HG03521 (cell line): ENCODE measurements at regions not wholly inside any gene's neighbourhood (a gene's known extent, or its start where the extent isn't known, plus 50 kb on each side); places are given as distances from the start of the nearest gene placed in this dataset.
"Not testable (repeated sequence)": the region's sequence is repeated elsewhere in the genome, so short reads cannot be mapped to it uniquely, and the experiment has no call there.

Experiments used
- ATAC-seq: cut with Tn5 transposase; IDR thresholded peaks from one replicate; pipeline ENCODE4 v1.9.1; 2021; ENCODE audit warnings: mild to moderate bottlenecking, moderate library complexity; ENCODE audit not compliant: unreplicated experiment

DNA sequence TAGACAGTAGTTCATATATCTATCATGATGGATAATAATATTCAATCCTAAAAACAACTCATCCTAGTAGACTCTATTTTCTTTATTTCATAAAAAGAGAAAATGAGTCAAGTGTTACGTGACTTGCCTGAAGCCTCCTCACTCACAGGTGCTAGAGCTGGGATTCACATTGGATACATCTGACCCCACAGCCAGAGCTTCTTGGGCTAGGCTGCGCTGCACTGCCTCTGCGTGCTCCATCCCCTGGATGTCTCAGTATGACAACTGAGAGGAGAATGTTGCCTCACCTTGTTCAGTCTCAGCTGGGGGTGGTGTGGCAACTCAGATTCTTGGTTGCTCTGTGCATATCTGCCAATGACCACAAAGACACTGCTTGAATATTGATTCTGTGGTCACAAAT, 286.6 kb downstream of the LIG4 start:
- no peak for ATAC-seq

DNA sequence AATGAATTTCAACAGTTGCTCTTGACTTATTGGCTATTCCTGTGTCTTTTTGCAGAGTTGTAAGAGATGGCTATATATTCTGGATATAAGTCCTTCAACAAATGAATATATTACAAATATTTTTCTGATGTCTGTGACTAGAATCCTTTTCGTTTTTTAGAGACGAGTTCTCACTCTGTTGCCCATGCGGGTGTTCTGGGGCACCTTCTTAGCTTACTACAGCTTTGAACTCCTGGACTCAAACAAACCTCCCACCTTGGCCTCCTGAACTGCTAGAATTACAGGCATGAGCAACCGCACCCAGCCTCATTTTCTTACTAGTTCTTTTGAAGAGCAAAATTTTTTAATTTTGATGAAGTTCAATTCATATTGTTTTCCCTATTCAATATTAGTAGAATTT, 287.8 kb downstream of the LIG4 start:
- no peak for ATAC-seq

DNA sequence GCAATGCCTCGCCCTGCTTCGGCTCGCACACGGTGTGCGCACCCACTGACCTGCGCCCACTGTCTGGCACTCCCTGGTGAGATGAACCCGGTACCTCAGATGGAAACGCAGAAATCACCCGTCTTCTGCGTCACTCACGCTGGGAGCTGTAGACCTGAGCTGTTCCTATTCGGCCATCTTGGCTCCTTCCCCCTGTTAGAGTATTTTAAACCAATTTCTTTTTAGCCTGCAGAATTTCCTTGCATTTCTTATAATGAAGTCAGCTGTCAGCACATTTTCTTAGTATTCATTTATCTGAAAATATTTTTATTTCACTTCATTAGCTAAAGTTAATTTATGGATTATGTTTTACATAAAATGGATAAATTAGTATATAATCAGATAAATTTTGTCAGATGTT, 288.8 kb downstream of the LIG4 start:
- not testable (repeated sequence) for ATAC-seq

DNA sequence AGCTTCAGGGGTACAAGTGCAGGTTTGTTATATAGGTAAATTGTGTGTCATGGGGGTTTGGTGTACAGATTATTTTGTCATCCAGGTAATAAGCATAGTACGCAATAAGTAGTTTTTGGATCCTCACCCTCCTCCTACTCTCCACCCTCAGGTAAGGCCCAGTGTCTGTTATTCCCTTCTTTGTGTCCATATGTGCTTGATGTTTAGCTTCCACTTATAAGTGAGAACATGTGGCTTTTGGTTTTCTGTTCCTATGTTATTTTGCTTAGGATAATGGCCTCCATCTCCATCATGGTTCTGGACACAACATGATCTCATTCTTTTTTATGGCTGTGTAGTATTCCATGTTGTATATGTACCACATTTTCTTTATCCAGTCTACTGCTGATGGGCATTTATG, 298.4 kb downstream of the LIG4 start:
- ATAC-seq = not testable (repeated sequence)

DNA sequence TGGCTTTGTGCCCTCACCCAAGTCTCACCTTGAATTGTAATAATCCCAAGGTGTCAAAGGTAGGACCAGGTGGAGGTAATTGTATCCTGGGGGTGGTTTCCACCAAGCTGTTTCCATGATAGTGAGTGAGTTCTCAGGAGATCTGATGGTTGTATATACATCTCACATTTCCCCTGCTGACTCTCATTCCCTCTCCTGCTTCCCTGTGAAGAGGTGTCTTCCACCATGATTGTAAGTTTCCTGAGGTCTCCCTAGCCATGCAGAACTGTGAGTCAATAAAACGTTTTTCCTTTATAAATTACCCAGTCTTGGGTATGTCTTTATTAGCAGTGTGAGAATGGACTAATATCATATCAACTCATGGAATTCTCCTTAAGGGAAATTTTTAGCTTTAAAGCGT, 302.6 kb downstream of the LIG4 start:
- ATAC-seq = no peak

DNA sequence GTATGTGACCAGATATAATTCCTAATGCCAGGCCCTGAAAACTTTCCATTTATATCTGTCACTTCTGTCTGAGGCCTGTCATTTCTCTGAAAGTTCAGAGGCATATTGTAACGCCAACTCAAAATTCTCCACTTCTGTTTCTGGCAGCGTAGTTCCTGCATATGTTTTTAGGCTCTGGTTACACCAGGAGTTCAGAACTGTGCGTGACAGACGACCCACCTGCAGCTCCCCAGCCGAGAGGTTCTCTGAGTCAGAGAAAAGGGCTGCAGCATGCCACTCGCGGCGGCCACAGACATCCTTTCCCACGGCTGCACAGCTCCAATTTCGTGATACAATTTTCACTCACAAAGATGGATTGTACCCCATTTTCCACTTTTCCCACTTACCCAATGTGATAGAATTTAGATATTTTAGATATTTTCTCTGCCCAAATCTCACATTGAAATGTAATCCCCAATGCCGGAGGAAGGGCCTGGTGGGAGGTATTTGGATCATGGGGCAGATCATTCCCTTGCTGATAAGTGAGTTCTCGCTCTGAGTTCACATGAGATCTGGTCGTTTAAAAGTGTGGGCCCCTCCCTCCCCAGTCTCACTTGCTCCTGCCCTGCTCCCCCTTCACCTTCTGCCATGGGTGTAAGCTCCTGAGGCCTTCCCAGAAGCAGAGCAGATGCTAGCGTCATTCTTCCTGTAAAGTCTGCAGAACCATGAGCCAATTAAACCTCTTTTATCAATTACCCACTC, 308.1 kb downstream of the LIG4 start:
- no peak for ATAC-seq

DNA sequence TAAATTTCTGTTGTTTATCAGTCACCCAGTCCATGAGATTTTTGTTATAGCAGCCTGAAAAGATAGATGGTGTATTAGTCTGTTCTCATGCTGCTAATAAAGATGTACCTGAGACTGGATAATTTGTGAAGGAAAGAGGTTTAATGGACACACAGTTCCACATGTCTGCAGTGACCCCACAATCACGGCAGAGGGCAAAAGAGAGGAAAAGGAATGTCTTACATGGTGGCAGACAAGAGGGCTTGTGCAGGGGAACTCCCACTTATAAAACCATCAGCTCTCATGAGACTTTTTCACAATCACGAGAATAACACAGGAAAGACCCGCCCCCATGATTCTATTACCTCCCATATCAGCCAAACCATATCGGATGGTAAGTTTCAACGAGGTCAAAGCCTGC, 309.2 kb downstream of the LIG4 start:
- no peak for ATAC-seq

DNA sequence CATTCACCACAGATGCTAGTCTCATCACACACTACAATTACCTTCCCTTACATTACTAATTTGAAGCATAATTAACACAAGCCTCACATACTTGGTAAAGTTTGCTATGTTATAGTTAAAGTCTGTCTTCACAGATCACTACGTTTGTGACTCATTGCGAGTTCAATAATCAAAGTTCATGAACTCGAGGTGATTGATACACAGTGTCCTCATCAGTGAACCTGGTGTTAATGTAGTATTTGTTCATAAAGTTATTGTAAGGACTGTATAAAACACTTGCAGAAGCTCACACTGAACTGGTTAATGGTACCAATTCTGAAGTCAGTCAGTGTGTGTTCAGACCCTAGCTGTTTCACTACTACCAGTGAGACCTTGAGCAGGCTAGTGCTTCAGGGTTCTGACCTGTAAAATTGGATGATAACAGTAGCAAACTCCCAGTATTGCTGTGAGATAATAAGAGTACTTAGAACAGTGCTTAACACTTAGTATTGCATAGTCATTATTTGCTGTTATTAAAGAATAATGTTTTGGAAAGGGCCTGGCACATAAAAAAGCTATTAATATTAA, 313.3 kb downstream of the LIG4 start:
- ATAC-seq = no peak

DNA sequence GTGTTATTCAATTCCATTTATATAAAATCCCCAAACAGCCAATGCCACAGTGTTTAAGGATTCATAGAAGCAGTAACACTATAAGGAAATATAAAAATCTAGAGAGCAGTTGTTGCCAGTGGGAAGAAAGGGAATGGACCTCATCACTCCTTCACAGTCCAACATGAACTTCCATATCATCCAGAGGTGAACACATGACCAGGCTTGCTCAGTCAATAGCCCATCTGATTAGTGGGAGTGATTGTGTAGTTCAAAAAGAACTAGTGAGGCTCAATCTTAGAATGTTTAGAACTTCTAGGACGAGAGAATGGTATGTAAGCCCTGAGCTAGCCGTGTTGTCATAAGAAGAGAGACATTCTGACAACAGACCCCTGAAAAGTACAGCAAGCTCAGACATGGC, 314.1 kb downstream of the LIG4 start:
- ATAC-seq = no peak

DNA sequence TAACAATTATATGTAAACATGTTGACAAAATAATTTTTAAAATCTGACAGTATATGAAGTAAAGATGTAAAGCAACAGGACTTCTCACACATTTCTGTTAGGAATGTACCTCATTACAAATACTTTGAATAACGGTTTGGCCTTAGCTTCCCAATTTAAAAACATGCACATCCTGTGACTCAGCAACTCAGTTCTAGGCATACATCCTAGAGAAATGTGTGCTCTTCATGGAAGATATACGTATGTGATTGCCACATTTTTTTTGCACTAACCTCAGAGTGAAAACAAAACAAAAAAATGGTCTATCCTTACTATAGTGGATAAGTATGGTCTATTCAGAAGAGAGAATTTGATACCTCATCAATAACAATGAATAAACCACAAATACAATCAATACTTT, 314.6 kb downstream of the LIG4 start:
- no peak for ATAC-seq

DNA sequence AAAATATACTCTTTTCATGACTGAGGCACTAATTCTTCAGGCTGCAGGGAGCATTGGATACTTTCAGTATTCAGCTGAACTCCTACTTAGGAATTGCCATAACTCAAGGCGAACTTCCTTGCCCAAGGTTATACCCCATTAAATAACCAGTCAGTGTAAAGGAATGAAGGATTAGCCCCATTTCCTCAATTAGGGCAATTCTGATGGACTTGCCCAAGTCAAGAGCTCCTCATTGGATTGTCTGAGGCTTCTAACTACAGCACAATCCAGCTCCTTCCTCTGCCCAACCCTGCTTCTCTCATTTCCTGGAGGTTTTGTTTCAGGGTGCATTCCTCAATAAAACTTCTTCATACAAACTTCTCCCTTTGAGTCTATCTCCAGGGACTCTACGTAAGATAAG, 329.2 kb downstream of the LIG4 start:
- no peak for ATAC-seq

DNA sequence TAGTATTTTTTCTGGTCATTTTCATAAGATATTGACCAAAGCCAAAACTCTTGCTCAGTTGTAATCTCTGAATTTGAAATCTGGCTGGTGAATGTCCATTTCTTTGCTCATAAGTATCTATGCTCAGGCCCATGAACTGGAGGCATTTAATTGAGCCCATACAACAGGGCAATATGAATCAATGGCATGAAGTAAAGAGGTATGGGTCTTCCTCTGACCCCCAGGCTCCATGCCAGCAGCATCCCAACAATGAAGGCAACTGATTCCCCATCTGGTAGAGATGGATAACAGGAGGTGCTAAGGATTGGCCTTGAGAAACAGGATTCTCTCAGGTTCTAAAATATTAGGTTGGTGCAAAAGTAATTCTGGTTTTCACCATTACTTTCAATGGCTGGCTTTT, 330.8 kb downstream of the LIG4 start:
- no peak for ATAC-seq

DNA sequence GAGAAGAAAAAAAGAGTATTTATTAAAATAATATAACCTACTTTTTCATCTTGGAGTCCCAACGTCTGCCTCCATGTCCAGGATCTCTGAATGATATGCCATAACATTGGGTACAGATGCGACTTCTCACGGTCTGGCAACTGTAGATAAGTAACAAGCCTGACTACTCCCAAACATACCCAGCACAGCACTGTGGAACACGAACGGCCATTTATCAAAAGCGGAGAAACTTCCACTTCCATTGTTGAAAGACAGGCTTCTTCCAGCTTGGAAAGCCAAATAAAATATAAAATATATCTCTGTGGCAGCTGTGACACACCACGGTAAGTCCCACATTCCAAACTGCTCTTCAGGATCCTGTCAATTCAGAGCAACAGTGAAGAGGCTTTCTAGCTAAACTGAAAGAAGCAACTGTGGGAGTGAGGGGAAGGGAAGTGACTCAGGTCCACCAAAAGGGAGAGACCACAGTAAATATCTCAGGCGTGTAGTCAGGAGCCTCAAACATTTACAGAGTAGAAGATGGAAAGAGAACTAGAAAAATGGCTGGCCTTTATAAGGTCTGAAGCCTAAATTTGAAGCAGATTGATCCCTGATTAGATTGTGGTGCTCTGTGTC, 331.7 kb downstream of the LIG4 start:
- ATAC-seq = no peak

DNA sequence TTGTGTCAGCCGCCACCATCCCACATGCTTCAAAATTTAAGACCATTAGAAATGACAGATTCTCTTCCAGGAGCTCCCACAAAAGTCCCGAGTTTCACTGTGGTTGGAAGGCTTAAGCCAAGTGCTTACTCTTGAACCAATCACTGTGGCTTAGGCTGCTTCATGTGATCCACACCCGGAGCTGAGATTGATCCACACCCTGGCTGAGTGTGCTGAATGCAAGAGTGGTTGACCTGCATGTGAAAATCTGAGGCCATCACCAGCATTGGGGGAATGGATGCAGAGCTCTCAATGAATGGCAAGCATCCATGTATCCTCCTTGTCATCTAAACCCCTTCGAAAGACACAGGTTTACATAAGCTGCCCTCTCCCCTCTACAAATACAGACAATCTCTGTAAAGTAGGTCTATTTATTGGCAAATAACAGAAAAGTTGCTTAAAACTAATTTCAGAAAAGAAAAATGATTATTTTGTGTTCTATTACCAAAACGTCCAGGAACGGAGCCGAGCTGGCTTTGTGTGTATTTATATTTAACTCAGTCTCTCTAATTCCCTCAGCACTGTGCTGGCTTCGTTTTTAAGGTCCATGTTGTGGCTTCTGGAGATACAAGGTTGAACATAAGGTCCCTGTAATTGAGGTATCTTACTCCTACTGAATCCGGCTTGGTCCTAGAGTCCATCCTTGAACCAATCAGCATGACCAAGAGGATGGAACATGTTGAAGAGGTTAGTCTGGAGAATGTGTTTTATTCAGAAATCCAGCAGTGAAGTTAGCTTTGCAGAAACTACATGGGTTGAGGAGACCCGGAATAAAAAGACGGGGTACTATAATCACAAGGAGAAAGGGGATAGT, 332.4 kb downstream of the LIG4 start:
- no peak for ATAC-seq

DNA sequence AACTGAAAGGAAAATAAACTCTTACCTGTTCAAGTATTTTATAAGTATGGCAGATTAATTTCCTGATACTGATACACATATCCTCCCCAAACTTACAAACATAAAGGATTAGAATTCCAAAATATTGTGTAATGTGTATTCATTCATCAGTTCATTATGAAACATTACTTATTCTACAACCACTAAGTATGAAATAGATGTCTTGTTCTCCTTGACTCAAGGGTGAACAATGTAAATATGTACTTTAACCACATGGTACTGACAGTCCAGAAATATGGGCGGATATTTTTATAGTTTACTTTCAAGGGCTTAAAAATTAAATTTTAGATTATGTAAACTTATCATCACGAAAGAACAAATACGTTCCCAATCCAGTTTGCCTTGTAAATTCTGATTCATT, 334.0 kb downstream of the LIG4 start:
- no peak for ATAC-seq

DNA sequence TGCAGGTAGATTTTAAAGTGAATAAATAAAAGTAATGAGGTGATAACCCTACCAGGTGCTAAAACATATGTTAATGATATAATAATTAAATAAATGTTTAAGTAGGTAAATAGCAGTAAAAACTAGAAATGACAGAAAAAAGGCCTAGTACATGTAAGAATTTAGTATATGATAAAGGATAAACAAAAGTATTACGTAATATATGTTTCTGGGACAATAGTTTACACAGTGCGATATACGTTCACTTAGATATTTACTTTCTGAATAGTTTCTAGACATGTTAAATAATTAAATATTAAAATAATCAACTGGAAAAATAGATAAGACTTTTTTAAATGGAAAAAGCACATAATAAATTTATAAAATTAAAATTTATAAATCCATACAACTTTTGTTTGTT, 340.9 kb downstream of the LIG4 start:
- ATAC-seq = no peak

DNA sequence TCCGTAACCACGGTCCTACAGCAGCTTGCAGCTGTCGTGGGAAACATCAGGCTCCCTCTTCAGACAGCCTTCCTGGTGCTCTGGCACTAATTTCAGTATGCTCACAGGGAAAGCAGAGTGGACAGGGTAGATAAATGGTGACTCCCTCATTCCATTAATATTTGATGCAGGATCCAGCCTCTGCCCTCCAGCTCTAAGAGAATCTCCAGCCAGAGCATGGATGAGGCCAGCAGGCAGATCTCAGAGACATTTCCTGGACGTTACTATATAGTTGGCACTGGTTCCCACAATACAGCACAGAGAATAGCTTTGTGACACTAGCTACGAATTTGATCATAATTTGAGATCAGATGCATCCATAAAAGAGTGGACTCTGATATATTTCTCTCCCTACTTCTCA, 341.4 kb downstream of the LIG4 start:
- ATAC-seq = no peak

DNA sequence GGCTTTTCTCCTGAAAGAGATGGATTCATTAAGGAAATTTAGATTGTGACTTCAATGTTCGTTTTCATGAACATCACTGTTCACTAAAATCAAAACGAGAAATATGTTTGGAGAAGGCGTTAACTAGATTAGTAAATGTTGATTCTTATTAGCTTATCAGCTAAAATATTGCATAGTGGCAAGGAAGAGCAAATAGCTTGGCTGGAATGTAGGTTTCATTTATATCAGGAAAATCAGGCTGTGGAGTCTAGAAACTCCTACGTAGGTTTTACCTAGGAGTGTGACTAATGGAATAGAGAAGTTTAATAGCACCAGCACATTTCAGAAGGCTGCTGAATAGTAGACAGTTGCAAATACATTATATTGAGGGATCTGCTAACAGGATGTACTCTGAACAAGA, 344.9 kb downstream of the LIG4 start:
- no peak for ATAC-seq

DNA sequence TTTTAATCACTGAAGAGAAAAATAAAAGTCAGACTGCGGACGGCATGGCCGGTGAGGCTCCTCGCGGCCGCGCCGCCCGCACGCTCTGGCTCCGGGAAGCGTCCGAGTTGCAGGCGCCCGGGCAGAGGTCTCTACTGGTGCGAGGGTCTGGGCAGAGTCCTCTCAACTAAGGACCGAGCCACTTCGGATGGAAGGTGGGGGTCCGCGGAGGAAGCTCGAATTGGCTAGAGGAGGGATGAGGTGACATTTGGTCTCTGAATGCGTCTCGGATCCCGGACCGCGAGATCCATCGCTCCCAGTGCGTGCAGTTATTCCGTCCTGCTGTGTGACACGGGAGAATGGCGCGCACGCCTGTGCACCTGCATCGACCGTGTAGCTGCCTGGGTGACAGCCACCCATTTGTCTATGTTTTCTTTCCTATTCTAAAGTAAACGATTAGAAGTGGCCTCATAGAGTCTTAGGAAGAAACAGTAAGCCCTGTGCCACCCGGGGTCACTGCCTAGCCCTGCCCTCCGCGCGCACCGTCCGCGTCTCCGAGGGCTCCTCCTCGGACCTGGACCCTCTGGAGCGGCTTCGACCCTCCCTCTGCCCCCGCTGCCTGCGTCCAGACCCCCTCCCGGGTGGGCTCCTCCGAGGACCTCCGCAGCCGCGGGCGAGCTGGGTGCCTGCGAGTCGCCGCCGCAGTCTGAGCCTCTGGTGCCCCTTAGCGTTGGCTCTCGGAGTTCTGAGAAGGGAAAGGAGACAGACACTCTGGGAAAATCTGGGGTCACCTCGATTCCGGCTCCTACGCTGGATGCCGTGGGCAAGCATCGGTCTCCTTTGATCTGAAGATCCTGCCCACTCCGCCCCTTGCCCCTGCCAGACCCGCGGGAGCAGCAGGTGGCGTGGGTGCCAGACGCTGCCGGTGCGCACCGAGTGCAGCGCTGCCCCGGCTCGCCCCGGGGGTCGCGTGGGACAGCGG, 347.4 kb downstream of the LIG4 start:
- no peak for ATAC-seq

DNA sequence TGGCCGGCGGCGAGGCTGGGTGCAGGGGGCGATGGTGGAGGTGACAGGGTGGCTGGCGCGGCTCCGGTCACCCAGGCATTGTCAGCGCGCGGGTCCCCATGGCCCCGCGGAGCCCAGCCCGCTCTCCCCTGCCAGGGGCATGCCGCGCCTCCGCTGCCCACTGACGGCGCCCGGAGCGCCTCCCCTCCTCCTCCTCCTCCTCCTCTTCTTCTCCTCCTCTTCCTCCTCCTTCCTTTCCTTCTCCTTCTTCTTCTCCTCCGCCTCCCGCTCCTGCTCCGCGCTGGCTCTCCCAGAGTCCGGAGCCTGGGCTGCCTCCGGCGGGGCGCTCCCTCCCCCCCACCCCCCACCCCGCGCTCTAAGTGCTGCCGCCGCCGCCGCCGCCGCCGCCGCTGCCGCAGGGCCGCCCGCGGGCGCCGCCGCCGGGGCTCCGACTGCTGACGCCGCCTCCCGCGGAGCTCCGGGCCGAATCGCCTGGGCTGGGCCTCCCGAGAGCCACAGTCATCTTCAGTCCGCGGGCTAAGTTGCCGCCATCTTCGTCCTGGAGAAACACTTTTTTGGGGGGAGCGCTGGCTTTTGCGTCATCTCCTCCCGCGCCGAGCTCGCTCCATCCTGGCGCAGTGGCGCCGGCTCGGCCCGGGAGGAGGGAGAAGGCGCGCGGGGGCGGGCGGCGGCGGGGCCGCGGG, 348.3 kb downstream of the LIG4 start:
- no peak for ATAC-seq
